ENCODE measurements at regions not wholly inside any gene's neighbourhood (a gene's known extent, or its start where the extent isn't known, plus 50 kb on each side); places are given as distances from the start of the nearest gene placed in this dataset.

DNA sequence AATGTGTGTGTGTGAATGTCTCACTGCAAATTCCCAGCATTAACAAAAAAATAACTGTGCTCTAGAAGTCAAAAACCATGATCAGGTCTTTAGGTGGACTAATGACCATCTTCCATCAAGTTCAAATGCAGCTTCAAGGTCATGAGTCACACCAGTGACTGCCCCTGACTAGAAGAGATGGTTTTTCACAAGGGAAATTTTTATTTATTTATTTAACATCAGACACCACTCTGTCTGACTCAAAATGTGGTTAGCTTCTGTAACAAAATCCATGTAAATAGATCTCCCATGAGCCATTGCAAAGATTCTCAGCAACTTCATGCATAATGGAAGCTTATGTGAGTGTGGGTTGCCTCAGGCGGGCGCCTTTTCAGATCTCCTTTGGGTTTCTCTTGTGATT, 219.2 kb downstream of the KIT start:
- Histone ChIP-seq H3K4me2 (ENCODE audit: insufficient read depth, insufficient read length, low read length) (no peak overlapping the region), H2BK15ac (ENCODE audit: low read depth, low read length) (no peak overlapping the region), H4K5ac (ENCODE audit: insufficient read length, low read depth, low read length) (no peak overlapping the region), H2AFZ (ENCODE audit: low read length) (no peak overlapping the region), H3K4me1 (ENCODE audit: insufficient read depth, low read length) (no peaks in the 10 kb centered on the region), H3K79me2 (ENCODE audit: insufficient read depth, low read length) (no peaks in the 10 kb centered on the region), H3K27me3 (ENCODE audit: insufficient read depth, low read length) (no peaks in the 10 kb centered on the region), H3K9ac (ENCODE audit: extremely low read depth, insufficient read length, low read length) (no peak overlapping the region), H3K18ac (ENCODE audit: insufficient read length, low read depth, low read length) (no peak overlapping the region), H3K56ac (ENCODE audit: insufficient read length, low read depth, low read length) (no peak overlapping the region), H2BK120ac (ENCODE audit: low read depth, low read length, poor library complexity, severe bottlenecking) (no peak overlapping the region), H2BK20ac (ENCODE audit: low read depth, low read length, poor library complexity, severe bottlenecking) (no peak overlapping the region), H3K4ac (ENCODE audit: low read depth, low read length) (no peak overlapping the region), H2BK5ac (ENCODE audit: insufficient read length, low read length) (no peak overlapping the region), H3K9me3 (ENCODE audit: control insufficient read depth, low read depth, low read length) (no peaks in the 10 kb centered on the region), H3K27ac (ENCODE audit: insufficient read length, low read depth, low read length) (no peak overlapping the region), H3K14ac (ENCODE audit: insufficient read depth, low read length) (no peak overlapping the region), H4K8ac (replicated peaks; ENCODE audit: insufficient read length, low read depth, low read length) (no peak overlapping the region), H3K79me1 (ENCODE audit: insufficient read depth, low read depth, low read length, poor library complexity, severe bottlenecking) (no peaks in the 10 kb centered on the region), H3K23ac (ENCODE audit: insufficient read length, low read depth, low read length) (no peak overlapping the region), H4K20me1 (ENCODE audit: control insufficient read depth, insufficient read depth, insufficient read length) (no peaks in the 10 kb centered on the region), H2AK5ac (ENCODE audit: insufficient read length, low read length) (no peak overlapping the region), H2BK12ac (ENCODE audit: insufficient read length, low read depth, low read length) (no peak overlapping the region), H4K91ac (ENCODE audit: insufficient read length, low read depth, low read length) (no peak overlapping the region), H3K23me2 (ENCODE audit: insufficient read length, low read depth, low read length, poor library complexity, severe bottlenecking) (no peaks in the 10 kb centered on the region), H3T11ph (ENCODE audit: low read length) (no peak overlapping the region)
- Mint-ChIP-seq H3K27ac (no peak overlapping the region), H3K4me3 (no peak overlapping the region), H3K27me3 (ENCODE audit: low read depth) (peaks cover 3% of the 10 kb centered on the region), H3K36me3 (ENCODE audit: insufficient read depth in 1 of 3, low read depth in 3 of 3) (no peaks in the 10 kb centered on the region; a peak in 1 of 7 replicates), H3K4me1 (peaks cover 0 to 2% of the 10 kb centered on the region in 2 experiments; a peak in 1 of 4 replicates), H3K9me3 (peaks cover 0 to 2% of the 10 kb centered on the region in 2 experiments; a peak in 1 of 5 replicates)
- DNase-seq, result no peak
- no peak for TF ChIP-seq CTCF (conservative IDR thresholded peaks at IDR 0.05)
- WGBS (ENCODE audit: extremely low coverage, insufficient read length, low lambda C conversion rate), result no CpG with 5 or more reads among the region's 2 CpGs
